Sigmoid colon (tissue), 6 donors: ENCODE measurements at regions not wholly inside any gene's neighbourhood (a gene's known extent, or its start where the extent isn't known, plus 50 kb on each side); places are given as distances from the start of the nearest gene placed in this dataset.
A peak's percentile ranks its signal among the peaks of the same experiment; 100 is the strongest.

Experiments used
- DNase-seq: peaks from one replicate; pipeline ENCODE4 v3.0.0-alpha.2; 2019
- H3K27ac ChIP-seq, 4 donors: fragments of 200-600 bp; sonication (generic); one replicate each; pipeline ENCODE4 v1.5.1; 2016 to 2019; ENCODE audit warnings: mild to moderate bottlenecking in 1 of 4
- H3K27me3 ChIP-seq, 3 donors: fragments of 200-600 bp; sonication (generic); one replicate each; pipeline ENCODE4 v1.5.1; 2019; ENCODE audit warnings: mild to moderate bottlenecking in 1 of 3
- H3K36me3 ChIP-seq, 4 donors: fragments of 200-600 bp; sonication (generic); one replicate each; pipeline ENCODE4 v1.5.1; 2016 to 2019
- H3K4me1 ChIP-seq, 4 donors: fragments of 200-600 bp; sonication (generic); one replicate each; pipeline ENCODE4 v1.5.1; 2017 to 2019
- H3K4me3 ChIP-seq, 4 donors: fragments of 200-600 bp; sonication (generic); one replicate each; pipeline ENCODE4 v1.5.1; 2017 to 2019; ENCODE audit warnings: mild to moderate bottlenecking in 2 of 4, moderate library complexity in 1 of 4
- H3K9me3 ChIP-seq, 4 donors: fragments of 200-600 bp in 3 of 4; sonication (generic) in 3 of 4; one replicate each; pipeline versions ENCODE4 v1.5.1 to v1.6.1; 2013 to 2019
- EP300 ChIP-seq, 4 donors: sonication (generic); formaldehyde crosslinking; IDR thresholded peaks; one replicate each; pipeline ENCODE4 v1.6.1; 2017; ENCODE audit warnings: antibody characterized with exemption in 4 of 4
- POLR2A ChIP-seq, 2 donors: fragments of 450-650 bp; IDR thresholded peaks; one replicate each; pipeline ENCODE4 v1.6.1; 2016; ENCODE audit warnings: antibody characterized with exemption in 2 of 2, mild to moderate bottlenecking in 2 of 2, moderate library complexity in 2 of 2
- POLR2AphosphoS5 ChIP-seq, 4 donors: sonication (generic); formaldehyde crosslinking; IDR thresholded peaks; one replicate each; pipeline ENCODE4 v1.6.1; 2017; ENCODE audit warnings: antibody characterized with exemption in 4 of 4
- WGBS, 2 donors: extraction: QIAGEN DNeasy Blood & Tissue Kit; methylation state at CpG; one replicate each; pipeline ENCODE4 v1.1.7; 2013; 5-methylcytosine and 5-hydroxymethylcytosine counted together
- intact Hi-C: fragments of 100-400 bp; cut with DNase I; formaldehyde crosslinking; loops from one replicate; pipeline ENCODE4 v1.15.1; 2023
- TF ChIP-seq, protein P1 (sequence below), 4 experiments: fragments of 450-650 bp in 3 of 4; fragments of 200-600 bp in 1 of 4; IDR thresholded peaks; one replicate each; pipeline ENCODE4 v1.5.1; 2016 to 2019; ENCODE audit warnings: antibody characterized with exemption in 4 of 4, mild to moderate bottlenecking in 3 of 4, moderate library complexity in 2 of 4
- donor health status: healthy with polysubstance abuse.
- donor health status: healthy.

DNA sequence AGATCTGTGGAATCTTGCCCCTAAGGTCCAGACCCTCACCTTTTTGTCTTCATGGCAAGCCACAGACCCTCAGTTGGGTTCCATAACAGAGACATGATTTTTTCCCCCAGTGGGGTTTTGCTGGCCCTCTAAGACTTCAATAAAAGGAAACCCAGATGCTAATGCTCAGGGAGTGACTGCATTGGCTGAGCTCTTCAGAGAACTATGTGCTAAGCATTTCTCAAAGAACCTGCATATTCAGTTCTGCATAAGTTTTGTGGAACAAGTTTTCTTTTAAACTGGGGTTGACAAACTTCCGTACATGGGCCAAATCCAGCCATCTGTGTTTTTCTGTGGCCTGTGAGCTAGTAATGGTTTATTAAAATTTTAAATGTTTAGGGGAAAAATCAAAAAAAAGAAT is 159.8 kb upstream of the GDNF start:
- TF ChIP-seq, protein P1, sequence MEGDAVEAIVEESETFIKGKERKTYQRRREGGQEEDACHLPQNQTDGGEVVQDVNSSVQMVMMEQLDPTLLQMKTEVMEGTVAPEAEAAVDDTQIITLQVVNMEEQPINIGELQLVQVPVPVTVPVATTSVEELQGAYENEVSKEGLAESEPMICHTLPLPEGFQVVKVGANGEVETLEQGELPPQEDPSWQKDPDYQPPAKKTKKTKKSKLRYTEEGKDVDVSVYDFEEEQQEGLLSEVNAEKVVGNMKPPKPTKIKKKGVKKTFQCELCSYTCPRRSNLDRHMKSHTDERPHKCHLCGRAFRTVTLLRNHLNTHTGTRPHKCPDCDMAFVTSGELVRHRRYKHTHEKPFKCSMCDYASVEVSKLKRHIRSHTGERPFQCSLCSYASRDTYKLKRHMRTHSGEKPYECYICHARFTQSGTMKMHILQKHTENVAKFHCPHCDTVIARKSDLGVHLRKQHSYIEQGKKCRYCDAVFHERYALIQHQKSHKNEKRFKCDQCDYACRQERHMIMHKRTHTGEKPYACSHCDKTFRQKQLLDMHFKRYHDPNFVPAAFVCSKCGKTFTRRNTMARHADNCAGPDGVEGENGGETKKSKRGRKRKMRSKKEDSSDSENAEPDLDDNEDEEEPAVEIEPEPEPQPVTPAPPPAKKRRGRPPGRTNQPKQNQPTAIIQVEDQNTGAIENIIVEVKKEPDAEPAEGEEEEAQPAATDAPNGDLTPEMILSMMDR (IDR thresholded peaks at IDR 0.05) = no peak
- TF ChIP-seq POLR2AphosphoS5 (IDR thresholded peaks at IDR 0.05) (no peak), EP300 (IDR thresholded peaks at IDR 0.05) (no peak), POLR2A (IDR thresholded peaks at IDR 0.05) (no peak)

DNA sequence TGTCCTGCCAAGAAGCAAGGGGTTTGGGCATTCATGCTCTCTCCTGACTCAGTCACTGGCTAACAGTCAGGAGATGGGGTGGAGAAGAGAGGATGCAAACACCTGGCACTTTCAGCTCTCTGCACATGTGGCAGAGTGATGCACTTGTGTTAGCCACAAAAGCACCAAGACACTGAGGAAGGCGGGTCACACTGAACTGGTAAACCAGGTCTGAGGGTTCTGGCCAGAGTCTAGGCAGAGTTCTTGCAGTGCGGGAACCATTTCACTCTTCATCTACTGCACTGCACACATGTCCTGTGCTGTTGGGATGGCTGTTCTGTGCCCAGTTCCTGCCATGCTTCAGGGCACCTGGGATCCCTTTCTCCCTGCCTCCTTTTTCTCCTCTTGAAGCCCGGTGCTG is 157.1 kb upstream of the GDNF start:
- 92 to 98% methylated on average over 3 of the region's 3 CpGs for WGBS, 2 donors
- Histone ChIP-seq H3K27me3 (no peaks in the 10 kb centered on the region), H3K9me3 (no peaks in the 10 kb centered on the region), H3K4me3 (no peak overlapping the region), H3K27ac (no peak overlapping the region), H3K36me3 (no peaks in the 10 kb centered on the region), H3K4me1 (no peaks in the 10 kb centered on the region)
- intact Hi-C loops = no loop called here
- no peak for DNase-seq
- TF ChIP-seq, protein P1 (IDR thresholded peaks at IDR 0.05) = no peak
- TF ChIP-seq EP300 (IDR thresholded peaks at IDR 0.05) (no peak), POLR2A (IDR thresholded peaks at IDR 0.05) (no peak), POLR2AphosphoS5 (IDR thresholded peaks at IDR 0.05) (no peak)

More for the DNA sequence above, 159.8 kb upstream of the GDNF start:
- no peak overlapping the region for H3K27ac ChIP-seq
- no peaks in the 10 kb centered on the region for H3K9me3 ChIP-seq
- 82 to 88% methylated on average over 1 of the region's 1 CpG for WGBS, 2 donors
- H3K4me3 ChIP-seq = no peak overlapping the region
- DNase-seq = no peak
- intact Hi-C loops = no loop called here
- no peaks in the 10 kb centered on the region for H3K36me3 ChIP-seq
- H3K27me3 ChIP-seq = no peaks in the 10 kb centered on the region
- H3K4me1 ChIP-seq = no peaks in the 10 kb centered on the region

DNA sequence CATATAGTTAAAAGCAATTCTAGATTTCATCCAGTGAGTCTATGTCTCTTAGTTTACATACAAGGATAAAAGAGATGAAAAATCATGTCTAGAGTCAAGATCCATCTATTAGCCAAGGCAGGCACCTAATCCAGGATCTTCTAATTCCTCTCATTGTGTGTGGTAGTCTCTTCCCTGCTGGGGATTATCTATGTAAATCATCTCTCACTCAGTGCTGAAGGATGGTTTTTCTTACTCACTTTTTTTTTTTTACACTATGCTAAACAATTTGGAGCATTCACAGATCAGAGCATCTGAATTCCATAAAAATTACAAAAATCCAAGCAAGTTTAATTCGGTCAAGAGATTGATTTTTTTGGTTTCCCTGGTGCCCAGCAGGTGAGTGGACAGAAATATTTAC is 154.9 kb upstream of the GDNF start:
- peaks cover 0 to 6% (median 2%) of the 10 kb centered on the region in 4 donors for H3K4me1 ChIP-seq
- no peak for DNase-seq
- no peaks in the 10 kb centered on the region for H3K9me3 ChIP-seq
- H3K27me3 ChIP-seq = no peaks in the 10 kb centered on the region
- WGBS, 2 donors = 68 to 75% methylated on average over 1 of the region's 1 CpG
- H3K4me3 ChIP-seq = no peak overlapping the region
- intact Hi-C loops = no loop called here
- TF ChIP-seq EP300 (IDR thresholded peaks at IDR 0.05) (no peak), POLR2A (IDR thresholded peaks at IDR 0.05) (no peak), POLR2AphosphoS5 (IDR thresholded peaks at IDR 0.05) (no peak)
- TF ChIP-seq, protein P1 (IDR thresholded peaks at IDR 0.05) = no peak
- no peaks in the 10 kb centered on the region for H3K36me3 ChIP-seq
- H3K27ac ChIP-seq = no peak overlapping the region

DNA sequence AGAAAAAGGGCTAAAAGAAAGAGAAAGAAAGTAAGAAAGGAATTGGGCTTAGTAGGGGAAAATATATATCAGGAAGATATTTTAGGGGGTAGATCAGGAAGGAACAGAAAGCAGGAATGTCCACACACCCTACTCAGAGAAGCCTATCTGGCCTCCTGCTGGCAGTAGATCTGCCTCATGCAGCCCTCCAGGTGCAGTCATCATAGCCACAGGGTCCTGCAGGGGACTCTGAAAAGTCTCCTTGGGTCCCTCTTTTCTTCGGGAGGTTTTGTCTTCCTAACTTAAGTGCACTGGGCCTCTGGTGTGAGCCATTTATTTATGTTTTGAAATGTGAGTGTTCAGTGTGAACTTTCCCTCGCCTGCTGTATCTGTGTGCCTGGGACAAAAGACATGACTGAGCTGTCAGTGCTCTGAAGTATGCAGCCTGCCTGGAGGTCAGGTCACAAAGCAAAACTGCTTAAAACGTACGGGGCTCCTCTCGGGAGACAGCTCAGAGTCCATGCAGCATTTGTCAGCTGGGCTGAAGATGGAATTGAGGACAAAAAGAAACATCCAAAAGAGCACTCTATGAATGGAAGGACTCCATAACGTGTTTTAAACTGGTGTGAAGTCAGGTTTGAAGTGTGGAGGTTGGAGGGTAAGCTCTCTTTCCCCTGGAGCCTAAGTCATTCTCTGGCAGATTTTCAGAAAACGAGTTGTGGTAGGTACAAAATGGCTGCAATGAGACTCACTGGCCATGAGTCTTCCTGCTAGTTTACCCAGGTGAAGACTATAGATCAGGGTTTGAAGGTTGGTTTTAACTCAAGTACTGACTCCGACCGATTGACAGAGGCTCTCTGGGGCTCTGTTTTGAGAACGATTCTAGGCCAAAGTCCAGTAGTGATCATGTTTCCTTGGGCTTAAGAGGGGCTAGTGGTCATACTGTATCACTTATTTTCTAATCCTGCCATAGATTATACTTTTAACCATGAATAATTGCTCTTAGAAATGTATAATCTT is 151.8 kb upstream of the GDNF start:
- Histone ChIP-seq H3K27ac (peak overlapping the region in 2 of 4 donors; percentile 9 to 39), H3K4me3 (no peak overlapping the region), H3K36me3 (no peaks in the 10 kb centered on the region), H3K27me3 (no peaks in the 10 kb centered on the region), H3K4me1 (peaks cover 0 to 32% (median 15%) of the 10 kb centered on the region in 4 donors), H3K9me3 (no peaks in the 10 kb centered on the region)
- no peak for DNase-seq
- TF ChIP-seq POLR2AphosphoS5 (IDR thresholded peaks at IDR 0.05) (peak in 1 of 4 donors; percentile 25), POLR2A (IDR thresholded peaks at IDR 0.05) (no peak)
- TF ChIP-seq, protein P1 (IDR thresholded peaks at IDR 0.05) = no peak
- 64 to 70% methylated on average over 10 of the region's 10 CpGs for WGBS, 2 donors
- intact Hi-C loops = no loop called here
